ENCODE measurements at regions not wholly inside any gene's neighbourhood (a gene's known extent, or its start where the extent isn't known, plus 50 kb on each side); places are given as distances from the start of the nearest gene placed in this dataset.
A peak's percentile ranks its signal among the peaks of the same experiment; 100 is the strongest.

- no peaks in the 10 kb centered on the region for H3K79me2 ChIP-seq (ENCODE audit: control insufficient read depth, insufficient read depth, low read length)
- no peaks in the 10 kb centered on the region for H3K9me3 ChIP-seq (replicated peaks; ENCODE audit: control insufficient read depth, insufficient read depth, low read length)
- H3K27ac ChIP-seq (ENCODE audit: insufficient read depth, low read depth, low read length) = peak overlapping the region; percentile 82
- TF ChIP-seq POLR2A (IDR thresholded peaks at IDR 0.05; ENCODE audit: low read depth, low read length) = peak; percentile 49
- TF ChIP-seq CTCF (IDR thresholded peaks at IDR 0.05; ENCODE audit: extremely low read depth in 1 of 2, insufficient read depth in 1 of 2, low read depth in 1 of 2, low read length in 2 of 2) = no peak
- TF ChIP-seq POLR2AphosphoS5 (IDR thresholded peaks at IDR 0.05; ENCODE audit: insufficient read depth, low read depth, low read length) = peak; percentile 89
- peak; percentile 95 for TF ChIP-seq JUN (IDR thresholded peaks at IDR 0.05; ENCODE audit: borderline replicate concordance, insufficient read depth, insufficient read length, low read depth)
- TF ChIP-seq EZH2 (IDR thresholded peaks at IDR 0.05; ENCODE audit: borderline replicate concordance, low read depth, low read length, severe bottlenecking) = no peak
- peak; percentile 75 for TF ChIP-seq FOS (IDR thresholded peaks at IDR 0.05; ENCODE audit: borderline replicate concordance, insufficient read depth, low read length)
- no peak for TF ChIP-seq MYC (IDR thresholded peaks at IDR 0.05; ENCODE audit: low read depth, low read length)
- peak; percentile 93 for TF ChIP-seq GATA2 (IDR thresholded peaks at IDR 0.05; ENCODE audit: insufficient read depth, insufficient read length, low read depth, low read length)
- TF ChIP-seq MAX (IDR thresholded peaks at IDR 0.05; ENCODE audit: insufficient read depth, insufficient read length) = no peak
- H3K9me1 ChIP-seq (replicated peaks; ENCODE audit: control insufficient read depth, extremely low read depth, insufficient read depth, low read length) = no peaks in the 10 kb centered on the region
- peak overlapping the region in 1 of 3 experiments; percentile 18 for H3K4me3 ChIP-seq (replicated peaks in 1 of 3; ENCODE audit: insufficient read depth in 1 of 3, low read depth in 1 of 3, low read length in 3 of 3)
- no peaks in the 10 kb centered on the region for H3K36me3 ChIP-seq (ENCODE audit: control insufficient read depth in 2 of 2, extremely low read depth in 1 of 2, insufficient read depth in 2 of 2, low read length in 2 of 2)
- peaks cover 61% of the 10 kb centered on the region for H3K4me1 ChIP-seq (ENCODE audit: control insufficient read depth, extremely low read depth, insufficient read depth, low read length)
- H2AFZ ChIP-seq (ENCODE audit: low read depth, low read length) = no peak overlapping the region
- no peaks in the 10 kb centered on the region for H3K27me3 ChIP-seq (ENCODE audit: control insufficient read depth in 2 of 2, insufficient read depth in 2 of 2, low read length in 2 of 2)
- H3K9ac ChIP-seq (replicated peaks; ENCODE audit: extremely low read depth, insufficient read depth, low read length) = peak overlapping the region; percentile 47
- no TSS peak for BruUV-seq (replicated peaks)
- intact Hi-C loops (cut with micrococcal nuclease) (loop anchor here (1.0 to 2.0 kb wide), 9 partner anchors 14 to 147 kb away; no protein-coding TSS in a partner anchor), dilution Hi-C loops (cut with MboI; ENCODE audit: extremely low pct_ligation_motif_present, low sequenced_read_pairs) (no loop called here)
- no peaks in the 10 kb centered on the region for H4K20me1 ChIP-seq (replicated peaks; ENCODE audit: control insufficient read depth, extremely low read depth, insufficient read depth, low read length)
- DNase-seq (ENCODE audit: low read depth, low spot score) (peak; percentile 92), FAIRE-seq (peak; percentile 86)
- ChIA-PET CTCF (interaction anchor here (0.7 to 5.9 kb wide), 25 partner anchors 9 to 462 kb away, joined by 3 to 69 read pairs (median 4); partner anchors contain the start of gene SERTAD2), POLR2A (interaction anchor here (0.9 to 1.6 kb wide), 7 partner anchors 13 to 139 kb away, joined by 3 to 10 read pairs (median 7); partner anchors contain the start of gene SERTAD2)
- peak overlapping the region; percentile 82 for H3K4me2 ChIP-seq (ENCODE audit: insufficient read depth, low read length)
Measured at GRCh38 chr2:64792995-64793639, 139.4 kb upstream of the SERTAD2 start.

Data from endothelial cell of umbilical vein (primary cell).